Endothelial cell of umbilical vein (primary cell): ENCODE measurements at regions not wholly inside any gene's neighbourhood (a gene's known extent, or its start where the extent isn't known, plus 50 kb on each side); places are given as distances from the start of the nearest gene placed in this dataset.

Experiments
- EZH2 ChIP-seq: IDR thresholded peaks from 2 replicates; pipeline ENCODE4 v1.6.1; 2012; ENCODE audit warnings: borderline replicate concordance, low read depth, mild to moderate bottlenecking, moderate library complexity, low read length, inconsistent platforms; ENCODE audit not compliant: severe bottlenecking
- FOS ChIP-seq: IDR thresholded peaks from 2 replicates; pipeline ENCODE4 v1.6.1; 2011; ENCODE audit warnings: mild to moderate bottlenecking, low read length, moderate library complexity, borderline replicate concordance; ENCODE audit not compliant: insufficient read depth
- GATA2 ChIP-seq: IDR thresholded peaks from 2 replicates; pipeline ENCODE4 v1.7.0; 2011; ENCODE audit warnings: low read depth, mild to moderate bottlenecking, moderate library complexity, mixed read lengths, low read length; ENCODE audit not compliant: insufficient read length, insufficient read depth
- JUN ChIP-seq: IDR thresholded peaks from 2 replicates; pipeline ENCODE4 v1.6.1; 2011; ENCODE audit warnings: borderline replicate concordance, low read depth; ENCODE audit not compliant: insufficient read length, insufficient read depth
- MYC ChIP-seq: IDR thresholded peaks from one replicate; pipeline ENCODE4 v1.6.1; 2011; ENCODE audit warnings: mild to moderate bottlenecking, low read depth, low read length
- POLR2A ChIP-seq: IDR thresholded peaks from 2 replicates; pipeline ENCODE4 v1.6.1; 2012; ENCODE audit warnings: low read depth, mild to moderate bottlenecking, control low read depth, low read length
- POLR2AphosphoS5 ChIP-seq: IDR thresholded peaks from 2 replicates; pipeline ENCODE4 v1.6.1; 2012; ENCODE audit warnings: low read depth, mild to moderate bottlenecking, control low read depth, low read length, moderate library complexity; ENCODE audit not compliant: insufficient read depth
- TF ChIP-seq, protein P1 (sequence below), 2 donors: IDR thresholded peaks; 1 replicate in 1 of 2; 2 replicates in 1 of 2; pipeline ENCODE4 v1.5.1; 2011; ENCODE audit warnings: low read length in 2 of 2, mild to moderate bottlenecking in 2 of 2, moderate library complexity in 2 of 2, control low read depth in 1 of 2, inconsistent platforms in 1 of 2, low read depth in 1 of 2; ENCODE audit not compliant: insufficient read depth in 1 of 2; ENCODE audit errors: extremely low read depth in 1 of 2
- TF ChIP-seq, protein P2 (sequence below): IDR thresholded peaks from 2 replicates; pipeline ENCODE4 v1.6.1; 2011; ENCODE audit not compliant: insufficient read depth, insufficient read length

DNA sequence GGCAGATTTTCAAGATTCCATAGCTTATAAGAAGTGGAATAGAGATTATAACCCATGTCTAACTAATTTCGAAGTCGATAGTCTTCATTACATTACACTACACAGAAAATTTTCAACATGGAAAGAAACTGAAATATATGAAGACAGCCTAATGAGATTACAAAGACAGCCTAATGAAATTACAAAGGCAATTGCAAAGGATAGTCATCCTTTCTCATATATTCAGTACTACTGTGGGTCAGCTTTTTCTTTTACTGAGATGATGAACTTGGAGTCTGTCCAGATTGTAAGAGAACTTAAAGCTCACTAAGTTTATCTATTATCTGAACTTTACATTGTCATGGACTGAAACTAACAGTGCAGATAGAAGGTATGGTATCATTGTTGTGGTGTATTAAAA lies 304.4 kb upstream of the MBL2 start:
- TF ChIP-seq POLR2A, result no peak
- TF ChIP-seq, protein P1, sequence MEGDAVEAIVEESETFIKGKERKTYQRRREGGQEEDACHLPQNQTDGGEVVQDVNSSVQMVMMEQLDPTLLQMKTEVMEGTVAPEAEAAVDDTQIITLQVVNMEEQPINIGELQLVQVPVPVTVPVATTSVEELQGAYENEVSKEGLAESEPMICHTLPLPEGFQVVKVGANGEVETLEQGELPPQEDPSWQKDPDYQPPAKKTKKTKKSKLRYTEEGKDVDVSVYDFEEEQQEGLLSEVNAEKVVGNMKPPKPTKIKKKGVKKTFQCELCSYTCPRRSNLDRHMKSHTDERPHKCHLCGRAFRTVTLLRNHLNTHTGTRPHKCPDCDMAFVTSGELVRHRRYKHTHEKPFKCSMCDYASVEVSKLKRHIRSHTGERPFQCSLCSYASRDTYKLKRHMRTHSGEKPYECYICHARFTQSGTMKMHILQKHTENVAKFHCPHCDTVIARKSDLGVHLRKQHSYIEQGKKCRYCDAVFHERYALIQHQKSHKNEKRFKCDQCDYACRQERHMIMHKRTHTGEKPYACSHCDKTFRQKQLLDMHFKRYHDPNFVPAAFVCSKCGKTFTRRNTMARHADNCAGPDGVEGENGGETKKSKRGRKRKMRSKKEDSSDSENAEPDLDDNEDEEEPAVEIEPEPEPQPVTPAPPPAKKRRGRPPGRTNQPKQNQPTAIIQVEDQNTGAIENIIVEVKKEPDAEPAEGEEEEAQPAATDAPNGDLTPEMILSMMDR (IDR thresholded peaks at IDR 0.05; ENCODE audit: extremely low read depth in 1 of 2, insufficient read depth in 1 of 2, low read depth in 1 of 2, low read length in 2 of 2), result no peak
- TF ChIP-seq, protein P2, sequence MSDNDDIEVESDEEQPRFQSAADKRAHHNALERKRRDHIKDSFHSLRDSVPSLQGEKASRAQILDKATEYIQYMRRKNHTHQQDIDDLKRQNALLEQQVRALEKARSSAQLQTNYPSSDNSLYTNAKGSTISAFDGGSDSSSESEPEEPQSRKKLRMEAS, result no peak
- TF ChIP-seq EZH2, result no peak
- no peak for TF ChIP-seq POLR2AphosphoS5
- TF ChIP-seq MYC, result no peak
- no peak for TF ChIP-seq GATA2
- TF ChIP-seq JUN, result no peak
- no peak for TF ChIP-seq FOS
